ENCODE measurements at regions not wholly inside any gene's neighbourhood (a gene's known extent, or its start where the extent isn't known, plus 50 kb on each side); places are given as distances from the start of the nearest gene placed in this dataset.

DNA sequence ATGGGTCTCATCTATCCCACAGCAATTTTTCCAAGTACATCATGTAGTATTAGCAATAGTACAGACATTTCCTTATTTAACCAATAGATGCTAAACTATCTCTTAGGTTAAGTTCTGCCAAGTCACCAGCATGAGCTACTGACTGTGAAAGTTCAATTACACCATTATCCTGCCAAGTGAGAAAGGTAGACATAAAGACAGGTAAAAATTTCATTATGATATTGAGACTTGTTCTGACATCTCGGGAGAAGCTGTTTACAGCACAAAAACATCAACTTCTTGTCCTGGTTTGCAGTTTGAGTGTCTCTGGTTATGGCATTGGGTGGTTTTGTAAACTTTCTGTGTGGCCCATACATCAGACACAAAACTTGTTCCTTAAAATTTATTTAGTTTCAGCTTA lies 622.4 kb upstream of the PCDH10 start:
- no peak for DNase-seq (ENCODE audit: low read depth, low spot score)
- ChIA-PET POLR2A (no interaction called here), CTCF (no interaction called here)
- Histone ChIP-seq H3K9me3 (ENCODE audit: control insufficient read depth, insufficient read depth, low read length) (no peaks in the 10 kb centered on the region), H3K27ac (ENCODE audit: low read depth, low read length) (no peak overlapping the region), H3K27me3 (ENCODE audit: control insufficient read depth, insufficient read depth, low read length) (no peaks in the 10 kb centered on the region), H3K4me3 (ENCODE audit: low read depth, low read length) (no peak overlapping the region)
- TF ChIP-seq CTCF (IDR thresholded peaks at IDR 0.05; ENCODE audit: low read depth, low read length), result no peak

DNA sequence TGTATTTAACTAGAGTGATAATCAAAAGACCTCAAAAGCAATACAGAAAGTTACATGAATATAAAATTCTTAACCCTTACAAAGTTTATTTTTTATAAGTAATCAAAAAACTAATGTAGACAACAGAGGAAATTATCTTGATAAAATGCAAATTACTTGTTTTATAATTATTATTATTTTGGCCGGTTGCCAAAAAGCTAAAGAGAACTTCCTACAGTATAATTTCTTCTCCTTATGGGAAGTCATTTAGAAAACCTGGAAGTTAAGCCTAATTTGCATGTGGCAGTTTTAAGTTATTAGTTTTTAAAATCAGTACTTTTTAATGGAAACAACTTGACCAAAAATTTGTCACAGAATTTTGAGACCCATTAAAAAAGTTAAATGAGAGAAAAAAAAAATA lies 621.3 kb upstream of the PCDH10 start:
- POLR2A ChIA-PET, result no interaction called here
- Histone ChIP-seq H3K27me3 (ENCODE audit: control insufficient read depth, insufficient read depth, low read length) (no peaks in the 10 kb centered on the region), H3K9me3 (ENCODE audit: control insufficient read depth, insufficient read depth, low read length) (no peaks in the 10 kb centered on the region), H3K4me3 (ENCODE audit: low read depth, low read length) (no peak overlapping the region), H3K27ac (ENCODE audit: low read depth, low read length) (no peak overlapping the region)
- CTCF ChIA-PET, result no interaction called here
- DNase-seq (ENCODE audit: low read depth, low spot score), result no peak
- no peak for TF ChIP-seq CTCF (IDR thresholded peaks at IDR 0.05; ENCODE audit: low read depth, low read length)

DNA sequence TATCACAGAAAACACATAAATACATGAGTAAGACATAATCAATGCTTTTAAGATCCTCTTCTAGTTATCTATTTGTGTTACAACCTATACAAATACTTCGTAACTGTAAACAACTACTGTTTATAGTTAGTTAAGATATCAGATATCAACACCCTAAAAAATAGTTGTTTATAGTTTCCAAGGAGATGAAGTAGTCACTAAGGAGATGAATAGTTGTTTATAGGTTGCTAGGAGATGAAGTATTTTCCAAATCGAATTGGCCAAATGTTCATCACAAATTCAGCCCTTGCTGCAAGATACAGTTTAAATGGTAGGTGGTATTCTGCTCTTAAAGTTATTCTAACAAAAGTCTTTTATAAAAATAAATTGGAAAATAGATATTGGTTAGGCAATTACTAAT lies 618.2 kb upstream of the PCDH10 start:
- no peak overlapping the region for H3K4me3 ChIP-seq (ENCODE audit: low read depth, low read length)
- H3K27ac ChIP-seq (ENCODE audit: low read depth, low read length), result no peak overlapping the region
- DNase-seq (ENCODE audit: low read depth, low spot score), result no peak
- no peaks in the 10 kb centered on the region for H3K27me3 ChIP-seq (ENCODE audit: control insufficient read depth, insufficient read depth, low read length)
- CTCF ChIA-PET, result no interaction called here
- TF ChIP-seq CTCF (IDR thresholded peaks at IDR 0.05; ENCODE audit: low read depth, low read length), result no peak
- POLR2A ChIA-PET, result no interaction called here
- no peaks in the 10 kb centered on the region for H3K9me3 ChIP-seq (ENCODE audit: control insufficient read depth, insufficient read depth, low read length)

GRCh38 chr4:132540268-132540667 lies 608.8 kb upstream of the PCDH10 start:
- H3K9me3 ChIP-seq (ENCODE audit: control insufficient read depth, insufficient read depth, low read length), result no peaks in the 10 kb centered on the region
- no peak overlapping the region for H3K4me3 ChIP-seq (ENCODE audit: low read depth, low read length)
- H3K27ac ChIP-seq (ENCODE audit: low read depth, low read length), result no peak overlapping the region
- ChIA-PET CTCF (no interaction called here), POLR2A (no interaction called here)
- no peak for TF ChIP-seq CTCF (IDR thresholded peaks at IDR 0.05; ENCODE audit: low read depth, low read length)
- no peaks in the 10 kb centered on the region for H3K27me3 ChIP-seq (ENCODE audit: control insufficient read depth, insufficient read depth, low read length)
- DNase-seq (ENCODE audit: low read depth, low spot score), result no peak

DNA sequence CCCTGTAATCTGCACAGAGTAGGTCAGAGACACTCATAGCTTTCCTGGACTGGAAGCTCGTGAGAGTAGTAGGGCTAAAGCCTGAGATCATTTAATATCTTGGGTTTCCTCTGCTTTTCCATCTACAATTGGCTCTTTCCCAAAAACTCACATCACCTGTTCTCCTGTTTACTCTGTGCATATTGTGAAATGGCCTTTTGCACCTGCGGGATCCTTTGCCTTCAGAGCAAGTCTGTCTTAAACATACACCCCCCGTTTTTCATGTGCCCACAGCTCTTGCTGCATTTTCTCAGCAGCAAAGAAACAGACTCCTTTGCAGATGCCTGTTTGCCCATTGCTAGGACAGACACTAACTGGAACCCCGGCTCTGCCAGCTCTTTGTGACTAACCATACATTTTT lies 608.3 kb upstream of the PCDH10 start:
- CTCF ChIA-PET, result no interaction called here
- no peak for DNase-seq (ENCODE audit: low read depth, low spot score)
- POLR2A ChIA-PET, result no interaction called here

More for the DNA sequence above, 608.3 kb upstream of the PCDH10 start:
- Histone ChIP-seq H3K27me3 (ENCODE audit: control insufficient read depth, insufficient read depth, low read length) (no peaks in the 10 kb centered on the region), H3K4me3 (ENCODE audit: low read depth, low read length) (no peak overlapping the region), H3K9me3 (ENCODE audit: control insufficient read depth, insufficient read depth, low read length) (no peaks in the 10 kb centered on the region), H3K27ac (ENCODE audit: low read depth, low read length) (no peak overlapping the region)
- TF ChIP-seq CTCF (IDR thresholded peaks at IDR 0.05; ENCODE audit: low read depth, low read length), result no peak

Measured in AG04450 (cell line).